SK-N-MC (cell line): ENCODE measurements at regions not wholly inside any gene's neighbourhood (a gene's known extent, or its start where the extent isn't known, plus 50 kb on each side); places are given as distances from the start of the nearest gene placed in this dataset.

Experiments
- DNase-seq: peaks from one replicate; pipeline ENCODE4 v3.0.0-alpha.2; 2011; ENCODE audit warnings: low read depth, low spot score
- H3K27ac ChIP-seq: fragments of 200-600 bp; sonication (generic); 2 replicates; pipeline ENCODE4 v1.5.1; 2016; ENCODE audit warnings: mixed run types
- H3K36me3 ChIP-seq: fragments of 200-600 bp; sonication (generic); 2 replicates; pipeline ENCODE4 v1.6.1; 2017; ENCODE audit warnings: antibody characterized with exemption, low read length, mixed read lengths; ENCODE audit not compliant: insufficient read depth
- H3K4me3 ChIP-seq: fragments of 200-600 bp; sonication (generic); 2 replicates; pipeline ENCODE4 v1.5.1; 2016
- H3K9ac ChIP-seq: fragments of 200-600 bp; sonication (generic); 2 replicates; pipeline ENCODE4 v1.8.0; 2017; ENCODE audit warnings: mixed run types, mixed read lengths; ENCODE audit not compliant: insufficient read length
- H3K9me3 ChIP-seq: fragments of 200-600 bp; sonication (generic); 2 replicates; pipeline ENCODE4 v1.6.1; 2017; ENCODE audit warnings: low read depth, mild to moderate bottlenecking, antibody characterized with exemption, low read length, moderate library complexity, mixed read lengths
- EZH2 ChIP-seq: fragments of 200-600 bp; sonication (generic); IDR thresholded peaks from one replicate; pipeline ENCODE4 v1.6.1; 2017; ENCODE audit warnings: antibody characterized with exemption
- FOXP2 ChIP-seq: optimal IDR thresholded peaks from 2 replicates; pipeline ENCODE3; 2011; ENCODE audit warnings: mild to moderate bottlenecking, moderate library complexity; ENCODE audit not compliant: insufficient read depth; ENCODE audit errors: extremely low read length, control extremely low read depth
- POLR2AphosphoS5 ChIP-seq: IDR thresholded peaks from 2 replicates; pipeline ENCODE4 v1.6.1; 2012; ENCODE audit warnings: mild to moderate bottlenecking, low read depth, low read length, borderline replicate concordance

DNA sequence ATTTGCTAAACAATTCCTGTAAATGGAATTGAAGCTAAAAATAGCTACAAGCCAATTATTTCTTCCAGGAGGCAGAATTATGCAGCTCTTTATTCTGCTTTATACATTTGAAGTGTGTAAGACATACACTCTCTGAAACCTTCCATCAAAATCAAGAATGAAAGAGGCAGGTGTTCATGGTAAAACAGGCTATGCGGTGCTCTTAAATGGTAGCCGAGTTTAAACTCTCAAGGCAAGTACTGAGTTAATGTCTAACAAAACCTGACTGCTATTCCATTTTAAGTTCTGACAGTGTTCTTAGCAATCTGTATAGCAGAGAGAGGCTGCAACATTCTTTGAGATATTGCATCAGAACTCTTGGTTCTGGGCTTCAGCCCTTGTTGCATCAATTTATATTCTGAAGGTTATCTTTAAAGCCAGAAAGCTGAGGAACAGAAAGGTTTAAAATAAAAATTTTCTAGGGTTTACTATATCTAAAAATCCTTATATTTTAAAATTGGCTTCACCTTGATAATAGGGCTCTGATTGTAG lies 248.3 kb upstream of the CCNG1 start:
- no peaks in the 10 kb centered on the region for H3K36me3 ChIP-seq
- DNase-seq, result no peak
- H3K27ac ChIP-seq, result peak overlapping the region; percentile 37; the same call in 1 of the 2 replicates
- no peak overlapping the region for H3K4me3 ChIP-seq
- no peak for TF ChIP-seq FOXP2
- no peak for TF ChIP-seq POLR2AphosphoS5
- no peak for TF ChIP-seq EZH2
- H3K9ac ChIP-seq, result peak overlapping the region; percentile 52
- no peaks in the 10 kb centered on the region for H3K9me3 ChIP-seq

DNA sequence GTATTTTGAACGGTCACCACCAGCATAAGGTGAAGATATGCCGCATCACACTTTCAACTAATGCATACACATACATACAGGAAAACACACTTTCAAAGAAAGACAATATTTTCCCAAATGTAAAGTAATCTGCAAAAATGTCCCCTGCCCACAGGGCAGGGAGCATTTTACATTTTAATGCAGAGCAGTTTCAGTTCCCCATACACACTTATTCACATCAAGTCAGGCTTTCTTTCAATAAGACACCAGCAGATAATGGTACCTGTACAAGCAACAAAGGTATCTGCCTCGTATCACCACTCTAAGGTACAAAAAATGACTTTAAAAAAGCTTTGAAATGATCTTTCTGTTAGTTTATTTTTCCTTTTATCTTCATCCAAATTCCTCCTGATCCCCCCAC lies 247.1 kb upstream of the CCNG1 start:
- Histone ChIP-seq H3K9ac (no peak overlapping the region), H3K4me3 (no peak overlapping the region), H3K9me3 (no peaks in the 10 kb centered on the region), H3K36me3 (no peaks in the 10 kb centered on the region), H3K27ac (no peak overlapping the region)
- TF ChIP-seq EZH2, result no peak
- TF ChIP-seq POLR2AphosphoS5, result no peak
- no peak for TF ChIP-seq FOXP2
- no peak for DNase-seq

DNA sequence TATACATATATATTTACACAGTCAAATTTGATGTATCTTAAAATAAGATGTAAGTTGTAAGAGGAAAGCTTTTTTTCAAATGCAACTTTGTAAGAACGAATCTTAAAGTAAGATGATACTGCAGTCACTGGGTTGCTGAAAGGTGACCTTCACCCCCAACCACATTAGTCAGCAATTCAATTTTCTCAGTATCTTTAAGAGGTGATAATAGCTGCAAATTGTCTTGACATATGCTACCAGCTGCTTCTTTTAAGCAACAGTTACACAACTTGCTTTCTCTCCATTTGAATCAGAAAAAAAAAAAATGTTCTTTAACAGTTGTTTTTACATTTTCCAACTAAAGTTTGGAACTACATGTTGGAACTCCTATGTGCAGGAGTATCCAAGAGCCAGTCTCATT lies 246.6 kb upstream of the CCNG1 start:
- Histone ChIP-seq H3K9ac (no peak overlapping the region), H3K27ac (no peak overlapping the region), H3K36me3 (no peaks in the 10 kb centered on the region), H3K4me3 (no peak overlapping the region), H3K9me3 (no peaks in the 10 kb centered on the region)
- no peak for TF ChIP-seq EZH2
- no peak for TF ChIP-seq POLR2AphosphoS5
- TF ChIP-seq FOXP2, result no peak
- DNase-seq, result no peak

DNA sequence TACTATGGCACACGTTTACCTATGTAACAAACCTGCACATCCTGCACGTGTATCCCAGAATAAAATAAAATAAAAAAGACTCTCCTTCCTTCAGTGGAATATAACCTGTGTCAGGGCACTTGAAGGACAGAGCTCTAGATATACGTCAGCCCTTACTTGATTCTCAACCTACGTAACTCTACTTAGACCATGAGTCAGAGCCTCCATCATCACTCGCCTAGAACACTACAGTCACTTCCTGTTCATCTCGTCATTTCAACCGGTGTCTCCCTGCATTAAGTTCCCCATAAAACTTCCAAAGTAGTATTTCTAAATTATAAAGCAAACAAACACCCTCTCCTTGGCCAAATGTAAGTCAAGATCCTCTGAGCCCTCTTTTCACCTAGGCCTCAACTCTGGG lies 243.5 kb upstream of the CCNG1 start:
- no peak for DNase-seq
- Histone ChIP-seq H3K27ac (no peak overlapping the region), H3K4me3 (no peak overlapping the region), H3K9me3 (no peaks in the 10 kb centered on the region), H3K9ac (no peak overlapping the region), H3K36me3 (no peaks in the 10 kb centered on the region)
- TF ChIP-seq EZH2 (no peak), POLR2AphosphoS5 (no peak), FOXP2 (no peak)

DNA sequence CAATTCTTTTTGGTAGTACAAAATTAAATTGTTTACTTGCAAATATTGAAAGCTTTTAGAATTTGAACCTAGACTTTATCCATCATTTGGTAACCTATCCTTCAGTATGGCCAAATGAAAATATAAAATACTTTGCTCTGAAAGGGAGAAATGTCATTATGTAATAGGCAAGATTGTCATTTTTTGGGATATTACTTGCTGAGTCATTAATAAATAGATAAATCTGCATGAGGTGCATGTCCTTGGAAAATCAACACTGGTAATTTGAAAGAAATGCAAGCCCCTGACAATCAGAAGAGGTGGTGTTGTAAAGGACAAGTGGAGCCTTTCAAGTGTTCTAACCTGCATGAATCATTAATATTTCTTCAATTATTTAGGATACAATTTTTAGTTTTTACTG lies 231.8 kb upstream of the CCNG1 start:
- no peaks in the 10 kb centered on the region for H3K36me3 ChIP-seq
- TF ChIP-seq FOXP2 (no peak), EZH2 (no peak), POLR2AphosphoS5 (no peak)
- no peak for DNase-seq
- no peak overlapping the region for H3K9ac ChIP-seq
- no peak overlapping the region for H3K4me3 ChIP-seq
- H3K9me3 ChIP-seq, result no peaks in the 10 kb centered on the region
- H3K27ac ChIP-seq, result no peak overlapping the region

DNA sequence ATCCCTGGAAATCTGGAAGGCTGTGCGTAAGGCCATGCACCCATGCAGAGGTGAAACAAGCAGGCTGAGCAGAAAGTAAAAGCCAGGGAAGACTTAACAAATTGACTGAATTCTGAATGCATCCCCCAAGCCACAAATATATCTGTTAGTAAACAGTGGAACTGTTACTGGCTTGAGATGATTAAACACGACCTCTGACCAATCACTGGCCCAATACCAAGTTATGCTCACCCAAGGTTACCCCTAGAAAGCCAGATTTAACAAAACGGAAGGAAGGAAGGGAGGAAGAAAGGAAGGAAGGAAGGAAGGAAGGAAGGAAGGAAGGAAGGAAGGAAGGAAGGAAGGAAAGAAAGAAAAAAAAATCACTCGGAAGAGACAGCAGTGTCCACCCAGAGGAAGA lies 215.8 kb upstream of the CCNG1 start:
- peak; percentile 97 for DNase-seq
- Histone ChIP-seq H3K4me3 (peak overlapping the region; percentile 23), H3K9ac (no peak overlapping the region), H3K9me3 (no peaks in the 10 kb centered on the region), H3K27ac (peak overlapping the region; percentile 96), H3K36me3 (no peaks in the 10 kb centered on the region)
- TF ChIP-seq POLR2AphosphoS5 (peak; percentile 37; the same call in 1 of the 2 replicates), FOXP2 (peak; percentile 71), EZH2 (no peak)

DNA sequence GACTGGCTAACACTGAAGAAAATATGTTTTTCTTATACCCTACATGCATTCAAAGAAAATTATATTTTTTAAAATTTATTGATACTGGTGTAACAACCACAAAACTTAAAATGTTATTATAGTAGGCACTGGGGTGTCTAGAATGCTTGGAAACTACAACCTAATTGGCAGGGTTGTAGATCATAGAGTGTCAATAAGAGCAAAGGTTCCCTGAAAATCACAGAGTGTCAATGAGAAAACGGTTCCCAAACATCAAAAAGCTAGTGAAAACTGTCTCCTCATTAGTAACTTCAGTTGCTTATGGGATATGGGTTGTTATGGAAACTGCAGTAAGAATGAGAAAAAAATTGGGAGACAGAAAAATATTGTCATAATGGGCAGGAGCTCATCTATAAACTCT lies 214.4 kb upstream of the CCNG1 start:
- Histone ChIP-seq H3K27ac (peak overlapping the region; percentile 96), H3K4me3 (no peak overlapping the region), H3K9ac (peak overlapping the region; percentile 27), H3K36me3 (no peaks in the 10 kb centered on the region), H3K9me3 (no peaks in the 10 kb centered on the region)
- no peak for TF ChIP-seq POLR2AphosphoS5
- no peak for TF ChIP-seq FOXP2
- DNase-seq, result no peak

DNA sequence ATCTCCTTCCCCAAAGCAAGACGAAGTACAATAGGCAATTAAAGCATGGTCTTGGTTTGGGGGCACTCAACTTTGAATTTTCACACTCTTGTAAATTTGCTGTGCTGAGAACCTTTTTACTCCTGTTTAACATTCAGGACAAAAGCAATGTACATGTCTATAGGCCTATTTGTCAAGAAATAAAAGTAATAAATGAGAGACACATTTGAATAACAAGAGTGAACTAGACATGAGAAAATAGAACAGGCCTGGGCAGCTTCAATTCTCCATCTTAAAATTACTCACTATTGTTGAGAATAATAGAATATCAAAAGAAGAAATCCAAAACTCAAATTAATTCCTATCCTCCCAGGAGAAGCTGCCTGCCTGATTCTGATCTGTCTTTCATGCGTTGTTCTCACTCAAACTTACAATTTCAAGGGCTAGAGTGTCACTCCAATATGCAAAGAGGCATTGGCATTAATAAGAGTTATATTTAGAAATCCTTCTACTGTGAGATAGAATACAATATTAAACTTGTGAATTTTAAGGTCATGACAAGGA lies 192.9 kb upstream of the CCNG1 start:
- Histone ChIP-seq H3K9ac (no peak overlapping the region), H3K4me3 (no peak overlapping the region), H3K27ac (no peak overlapping the region), H3K9me3 (no peaks in the 10 kb centered on the region), H3K36me3 (no peaks in the 10 kb centered on the region)
- no peak for DNase-seq
- no peak for TF ChIP-seq POLR2AphosphoS5
- no peak for TF ChIP-seq EZH2
- TF ChIP-seq FOXP2, result no peak

DNA sequence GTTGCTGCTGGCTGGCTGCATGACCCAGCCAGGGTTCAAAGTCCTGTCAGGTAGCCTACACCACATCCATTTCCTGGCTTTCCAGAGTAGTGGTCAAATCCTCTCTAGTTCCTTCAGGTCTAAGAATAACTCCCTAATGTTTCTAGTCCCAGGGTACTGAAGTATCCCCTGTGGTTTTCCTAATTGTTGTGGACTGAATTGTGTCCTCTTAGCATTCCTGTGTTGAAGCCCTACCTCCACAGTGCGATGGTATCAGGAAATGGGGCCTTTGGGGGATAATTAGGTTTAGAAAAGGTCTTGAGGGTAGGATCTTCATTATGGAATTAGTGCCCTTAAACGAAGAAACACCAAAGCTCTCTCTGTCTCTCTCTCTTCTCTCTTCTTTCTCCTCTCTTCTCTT lies 191.8 kb upstream of the CCNG1 start:
- Histone ChIP-seq H3K36me3 (no peaks in the 10 kb centered on the region), H3K4me3 (no peak overlapping the region), H3K9me3 (no peaks in the 10 kb centered on the region), H3K9ac (no peak overlapping the region), H3K27ac (no peak overlapping the region)
- TF ChIP-seq POLR2AphosphoS5 (no peak), FOXP2 (no peak), EZH2 (no peak)
- no peak for DNase-seq
